ENCODE measurements at regions not wholly inside any gene's neighbourhood (a gene's known extent, or its start where the extent isn't known, plus 50 kb on each side); places are given as distances from the start of the nearest gene placed in this dataset.

- no TSS peak for BruUV-seq (replicated peaks)
- no peaks in the 10 kb centered on the region for H3K4me1 ChIP-seq (ENCODE audit: control insufficient read depth, insufficient read depth, low read length)
- DNase-seq (ENCODE audit: low read depth, low spot score): no peak
- H3K36me3 ChIP-seq (ENCODE audit: control insufficient read depth, insufficient read depth, low read length): no peaks in the 10 kb centered on the region
- H3K27ac ChIP-seq (ENCODE audit: low read length): no peak overlapping the region
- no peaks in the 10 kb centered on the region for H3K27me3 ChIP-seq (ENCODE audit: control insufficient read depth, insufficient read depth, low read length)
- H3K4me3 ChIP-seq (ENCODE audit: low read depth in 2 of 2, low read length in 2 of 2): no peak overlapping the region
- no peaks in the 10 kb centered on the region for H3K9me3 ChIP-seq (ENCODE audit: control insufficient read depth, insufficient read depth, low read depth, low read length)
- ChIA-PET POLR2A (no interaction called here), CTCF (no interaction called here)
- TF ChIP-seq SIN3A (IDR thresholded peaks at IDR 0.05; ENCODE audit: borderline replicate concordance, insufficient read depth, low read depth, low read length): no peak
- no peak for TF ChIP-seq REST (IDR thresholded peaks at IDR 0.05; ENCODE audit: insufficient read depth in 1 of 2, low read depth in 2 of 2, low read length in 1 of 2)
- no peak for TF ChIP-seq TCF7L2 (IDR thresholded peaks at IDR 0.05; ENCODE audit: low read depth, low read length)
- no peak for TF ChIP-seq POLR2AphosphoS5 (IDR thresholded peaks at IDR 0.05; ENCODE audit: low read depth, low read length)
- no peak for TF ChIP-seq CTCF (IDR thresholded peaks at IDR 0.05)
- in situ Hi-C loops (cut with HindIII; ENCODE audit: low pct_unique_long_range_greater_than_20kb, low sequenced_read_pairs) (no loop called here), intact Hi-C loops (cut with micrococcal nuclease; ENCODE audit: unreplicated experiment) (no loop called here)
- no peak for ATAC-seq
These were observed 222.1 kb downstream of the TACR3 start for GRCh38 chr4:103497692-103498091.

- Histone ChIP-seq H3K9me3 (ENCODE audit: control insufficient read depth, insufficient read depth, low read depth, low read length) (no peaks in the 10 kb centered on the region), H3K36me3 (ENCODE audit: control insufficient read depth, insufficient read depth, low read length) (no peaks in the 10 kb centered on the region), H3K27me3 (ENCODE audit: control insufficient read depth, insufficient read depth, low read length) (no peaks in the 10 kb centered on the region), H3K4me1 (ENCODE audit: control insufficient read depth, insufficient read depth, low read length) (no peaks in the 10 kb centered on the region), H3K27ac (ENCODE audit: low read length) (no peak overlapping the region), H3K4me3 (ENCODE audit: low read depth in 2 of 2, low read length in 2 of 2) (no peak overlapping the region)
- intact Hi-C loops (cut with micrococcal nuclease; ENCODE audit: unreplicated experiment) (no loop called here), in situ Hi-C loops (cut with HindIII; ENCODE audit: low pct_unique_long_range_greater_than_20kb, low sequenced_read_pairs) (no loop called here)
- no TSS peak for BruUV-seq (replicated peaks)
- ChIA-PET POLR2A (no interaction called here), CTCF (no interaction called here)
- DNase-seq (ENCODE audit: low read depth, low spot score) (no peak), ATAC-seq (no peak)
- no peak for TF ChIP-seq CTCF (IDR thresholded peaks at IDR 0.05)
- TF ChIP-seq TCF7L2 (IDR thresholded peaks at IDR 0.05; ENCODE audit: low read depth, low read length): no peak
- TF ChIP-seq POLR2AphosphoS5 (IDR thresholded peaks at IDR 0.05; ENCODE audit: low read depth, low read length): no peak
- TF ChIP-seq REST (IDR thresholded peaks at IDR 0.05; ENCODE audit: insufficient read depth in 1 of 2, low read depth in 2 of 2, low read length in 1 of 2): no peak
- TF ChIP-seq SIN3A (IDR thresholded peaks at IDR 0.05; ENCODE audit: borderline replicate concordance, insufficient read depth, low read depth, low read length): no peak
These were observed 223.0 kb downstream of the TACR3 start for GRCh38 chr4:103496800-103497199.
